Peyer's patch (tissue), 4 donors: ENCODE measurements at regions not wholly inside any gene's neighbourhood (a gene's known extent, or its start where the extent isn't known, plus 50 kb on each side); places are given as distances from the start of the nearest gene placed in this dataset.
"Not testable (repeated sequence)": the region's sequence is repeated elsewhere in the genome, so short reads cannot be mapped to it uniquely, and the experiment has no call there.

Source experiments
- DNase-seq, 3 donors: peaks; one replicate each; pipeline ENCODE4 v3.0.0-alpha.2; 2017 to 2019
- H3K27ac ChIP-seq, 4 donors: fragments of 200-600 bp; sonication (generic); one replicate each; pipeline ENCODE4 v1.5.1; 2016 to 2019
- H3K27me3 ChIP-seq, 2 donors: fragments of 200-600 bp; sonication (generic); one replicate each; pipeline ENCODE4 v1.5.1; 2019
- H3K36me3 ChIP-seq, 3 donors: fragments of 200-600 bp; sonication (generic); one replicate each; pipeline ENCODE4 v1.5.1; 2016 to 2019
- H3K4me1 ChIP-seq, 4 donors: fragments of 200-600 bp; sonication (generic); one replicate each; pipeline ENCODE4 v1.5.1; 2016 to 2019
- H3K4me3 ChIP-seq, 4 donors: fragments of 200-600 bp; sonication (generic); 1 replicate in 3 of 4; 2 replicates in 1 of 4; pipeline ENCODE4 v1.5.1; 2016 to 2019; ENCODE audit warnings: mild to moderate bottlenecking in 1 of 4
- H3K9me3 ChIP-seq, 4 donors: fragments of 200-600 bp; sonication (generic); one replicate each; pipeline ENCODE4 v1.5.1; 2016 to 2019; ENCODE audit warnings: mild to moderate bottlenecking in 1 of 4
- CTCF ChIP-seq, 6 experiments: fragments of 450-650 bp in 4 of 6; fragments of 200-600 bp in 2 of 6; sonication (generic) in 1 of 6; IDR thresholded peaks; one replicate each; pipeline ENCODE4 v1.5.1; 2017 to 2019; ENCODE audit warnings: antibody characterized with exemption in 6 of 6, mild to moderate bottlenecking in 3 of 6, moderate library complexity in 1 of 6
- POLR2A ChIP-seq, 2 donors: fragments of 450-650 bp; IDR thresholded peaks; one replicate each; pipeline ENCODE4 v1.5.1; 2017; ENCODE audit warnings: antibody characterized with exemption in 2 of 2, mild to moderate bottlenecking in 2 of 2, moderate library complexity in 2 of 2

DNA sequence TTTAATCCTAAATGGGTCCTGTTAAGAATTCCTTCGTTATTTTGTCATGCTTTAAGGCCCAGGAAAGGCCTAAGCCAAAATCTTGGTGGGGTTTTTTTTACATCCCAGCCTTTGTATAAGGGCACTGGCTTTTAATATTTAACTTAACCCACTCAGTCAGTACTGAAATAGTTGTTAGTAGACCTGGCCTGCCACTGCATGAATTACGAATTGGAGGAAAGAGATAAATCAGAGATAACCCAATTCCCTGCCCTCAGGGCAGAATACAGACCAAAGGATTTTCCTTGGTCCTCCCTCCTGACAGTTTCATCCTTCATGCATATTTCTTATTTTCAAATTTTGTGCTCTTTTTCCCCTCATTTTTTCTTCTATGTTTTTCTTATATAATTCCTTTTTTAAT, 193.0 kb downstream of the FASLG start:
- Histone ChIP-seq H3K27me3 (no peaks in the 10 kb centered on the region), H3K27ac (no peak overlapping the region)
- TF ChIP-seq POLR2A (IDR thresholded peaks at IDR 0.05) (no peak), CTCF (IDR thresholded peaks at IDR 0.05) (no peak)

DNA sequence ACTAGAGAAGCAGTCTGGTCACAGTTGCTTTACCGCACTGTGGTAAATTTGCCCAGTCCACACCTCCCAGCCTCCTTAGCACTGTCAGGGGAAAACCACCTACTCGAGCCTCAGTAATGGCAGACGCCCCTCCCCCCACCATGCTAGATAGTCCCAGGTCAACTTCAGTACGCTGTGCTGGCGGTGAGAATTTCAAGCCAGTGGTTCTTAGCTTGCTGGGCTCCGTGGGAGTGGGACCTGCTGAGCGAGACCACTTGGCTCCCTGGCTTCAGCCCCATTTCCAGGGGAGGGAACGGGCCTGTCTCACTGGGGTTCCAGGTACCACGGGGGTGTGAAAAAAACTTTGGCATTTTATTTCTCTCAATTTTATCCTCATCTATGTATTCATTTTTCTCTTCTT, 194.8 kb downstream of the TNFSF18 start:
- H3K27me3 ChIP-seq, H3K4me1 ChIP-seq, H3K27ac ChIP-seq, H3K36me3 ChIP-seq, DNase-seq, H3K9me3 ChIP-seq, H3K4me3 ChIP-seq: not testable (repeated sequence)

More for the DNA sequence above, 193.0 kb downstream of the FASLG start:
- H3K4me1 ChIP-seq, result no peaks in the 10 kb centered on the region
- no peak for DNase-seq
- H3K4me3 ChIP-seq, result no peak overlapping the region
- H3K9me3 ChIP-seq, result no peaks in the 10 kb centered on the region
- H3K36me3 ChIP-seq, result no peaks in the 10 kb centered on the region

GRCh38 chr1:172863031-172863430, 187.7 kb downstream of the TNFSF18 start:
- TF ChIP-seq CTCF (IDR thresholded peaks at IDR 0.05) (no peak), POLR2A (IDR thresholded peaks at IDR 0.05) (no peak)
- Histone ChIP-seq H3K27ac (no peak overlapping the region), H3K36me3 (no peaks in the 10 kb centered on the region), H3K27me3 (no peaks in the 10 kb centered on the region), H3K4me3 (no peak overlapping the region), H3K4me1 (no peaks in the 10 kb centered on the region), H3K9me3 (no peaks in the 10 kb centered on the region)
- DNase-seq, result no peak

DNA sequence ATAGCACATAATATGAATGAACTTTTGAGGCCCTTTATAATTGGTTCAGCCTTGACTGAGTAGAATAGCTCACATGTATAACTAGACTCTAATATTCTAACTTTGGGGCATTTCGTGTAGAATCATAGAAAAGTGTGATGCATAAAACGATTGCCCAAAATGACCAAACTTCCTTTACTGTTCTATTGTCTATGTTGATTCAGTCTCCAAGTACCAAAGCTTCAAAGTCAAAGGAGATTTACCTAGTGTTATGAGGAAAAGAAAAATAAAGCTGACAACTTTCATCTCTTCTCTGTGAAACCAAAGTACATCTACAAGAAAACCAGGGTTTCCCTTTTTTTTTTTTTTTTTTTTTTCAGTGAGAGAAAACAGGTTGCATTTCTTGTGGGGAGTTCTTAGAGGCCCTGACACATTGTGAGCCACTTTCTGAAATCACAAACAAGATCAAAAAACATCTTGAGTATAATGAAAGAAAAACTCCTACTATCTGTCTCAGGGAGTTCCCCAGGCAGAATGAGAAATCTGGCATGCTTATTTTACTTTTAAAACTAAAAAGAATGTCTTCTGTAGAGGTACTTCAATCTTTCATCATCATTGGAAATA, 183.4 kb downstream of the TNFSF18 start:
- no peak for DNase-seq
- Histone ChIP-seq H3K36me3 (no peaks in the 10 kb centered on the region), H3K9me3 (no peaks in the 10 kb centered on the region), H3K27me3 (no peaks in the 10 kb centered on the region), H3K27ac (no peak overlapping the region), H3K4me3 (no peak overlapping the region), H3K4me1 (no peaks in the 10 kb centered on the region)
- TF ChIP-seq POLR2A (IDR thresholded peaks at IDR 0.05) (no peak), CTCF (IDR thresholded peaks at IDR 0.05) (no peak)

DNA sequence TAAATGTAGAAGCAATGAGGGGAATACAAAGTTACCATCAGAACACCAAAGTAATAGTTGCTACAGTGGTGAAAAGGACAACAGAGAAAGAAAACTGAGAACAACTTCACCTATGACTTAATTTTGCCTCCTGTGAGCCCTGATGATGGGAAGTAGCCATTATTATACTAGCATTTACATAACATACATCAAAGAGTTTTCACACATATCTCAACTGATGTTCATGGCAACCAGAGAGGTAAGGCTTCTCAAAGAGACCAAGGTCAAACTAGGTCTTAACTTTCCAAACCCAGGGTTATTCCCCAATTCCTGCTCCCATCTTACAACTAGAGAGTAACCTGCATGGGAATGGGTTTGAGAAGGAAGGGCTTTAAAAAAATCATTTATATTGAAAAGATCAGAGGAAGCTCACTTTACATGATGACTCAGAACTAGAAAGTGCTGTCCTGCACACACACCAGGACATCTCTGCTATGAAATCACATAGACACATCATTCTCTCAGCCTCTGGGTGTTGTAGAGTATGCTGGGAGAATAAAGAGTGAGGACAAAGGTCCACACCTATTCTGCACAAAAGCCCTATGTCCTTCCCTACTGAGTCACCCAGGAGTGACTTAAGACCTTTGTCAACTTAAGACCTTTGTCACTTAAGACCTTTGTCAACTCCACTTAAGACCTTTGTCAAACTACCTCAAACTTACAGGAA, 179.7 kb downstream of the TNFSF18 start:
- no peak for TF ChIP-seq CTCF (IDR thresholded peaks at IDR 0.05)
- TF ChIP-seq POLR2A (IDR thresholded peaks at IDR 0.05), result no peak
- H3K4me1 ChIP-seq, result no peaks in the 10 kb centered on the region
- no peaks in the 10 kb centered on the region for H3K9me3 ChIP-seq
- H3K4me3 ChIP-seq, result no peak overlapping the region
- H3K27ac ChIP-seq, result no peak overlapping the region
- DNase-seq, result no peak
- no peaks in the 10 kb centered on the region for H3K36me3 ChIP-seq
- H3K27me3 ChIP-seq, result no peaks in the 10 kb centered on the region

GRCh38 chr1:172874950-172875349, 175.8 kb downstream of the TNFSF18 start:
- no peak for TF ChIP-seq POLR2A (IDR thresholded peaks at IDR 0.05)
- no peak for TF ChIP-seq CTCF (IDR thresholded peaks at IDR 0.05)
- Histone ChIP-seq H3K4me1 (no peaks in the 10 kb centered on the region), H3K36me3 (no peaks in the 10 kb centered on the region), H3K27ac (no peak overlapping the region), H3K4me3 (no peak overlapping the region), H3K27me3 (no peaks in the 10 kb centered on the region), H3K9me3 (no peaks in the 10 kb centered on the region)
- no peak for DNase-seq
